Pancreas (tissue), 10 donors: ENCODE measurements at regions not wholly inside any gene's neighbourhood (a gene's known extent, or its start where the extent isn't known, plus 50 kb on each side); places are given as distances from the start of the nearest gene placed in this dataset.

ENCODE experiments used
- ATAC-seq, 4 donors: fragments of 200-7000 bp; cut with Tn5 transposase; one replicate each; pipeline versions ENCODE4 v1.8.0 to v1.9.1; 2020; ENCODE audit warnings: mild to moderate bottlenecking in 4 of 4, moderate library complexity in 4 of 4
- DNase-seq, 6 donors: peaks; one replicate each; pipeline ENCODE4 v3.0.0-alpha.2; 2020
- FAIRE-seq: peaks from 2 replicates; lab custom pipeline; 2012; peaks lifted over from hg19 to GRCh38; lab: Jason Lieb, UNC
- H3K27ac ChIP-seq, 4 donors: fragments of 200-600 bp; sonication (generic); 1 replicate in 3 of 4; 2 replicates in 1 of 4; pipeline versions ENCODE4 v1.5.0 to v1.8.0; 2020
- H3K27me3 ChIP-seq, 4 donors: fragments of 200-600 bp; one replicate each; pipeline ENCODE4 v1.8.0; 2021
- H3K36me3 ChIP-seq, 3 donors: fragments of 200-600 bp; sonication (generic) in 1 of 3; one replicate each; pipeline versions ENCODE4 v1.5.0 to v1.8.0; 2020 to 2021
- H3K4me1 ChIP-seq, 3 donors: fragments of 200-600 bp; one replicate each; pipeline ENCODE4 v1.8.0; 2021
- H3K4me3 ChIP-seq, 4 donors: fragments of 200-600 bp; sonication (generic) in 2 of 4; one replicate each; pipeline versions ENCODE4 v1.5.0 to v1.8.0; 2020 to 2021
- H3K9me3 ChIP-seq, 4 donors: fragments of 200-600 bp; one replicate each; pipeline ENCODE4 v1.8.0; 2021
- CTCF ChIP-seq, 4 donors: fragments of 200-600 bp; sonication (generic) in 3 of 4; IDR thresholded peaks; one replicate each; pipeline versions ENCODE4 v1.5.0 to v1.8.0; 2021; ENCODE audit warnings: antibody characterized with exemption in 4 of 4
- WGBS, 2 donors: extraction: QIAGEN DNeasy Blood & Tissue Kit; methylation state at CpG; one replicate each; pipeline ENCODE4 v1.1.7; 2013; 5-methylcytosine and 5-hydroxymethylcytosine counted together
- intact Hi-C, 3 donors: fragments of 100-400 bp; cut with DNase I; formaldehyde crosslinking; loops; one replicate each; pipeline versions ENCODE4 v1.11.1 to v1.14.2; 2022
- donor health status: healthy with polysubstance abuse.
- donor health status: DM: no; HTN: no; CAD: no; lungs with moderate emphysema.
- donor health status: DM: no; HTN: no; CAD: no.
- donor health status: control.
- donor health status: control.
- donor health status: Bipolar disorder and iron deficiency.
- donor health status: DM: yes; HTN: yes; CAD: no.
- donor health status: DM: no; HTN: no; CAD: no.
- donor health status: DM: no; HTN: no; CAD: no.
- donor health status: DM: yes; HTN: yes; CAD: no.

- Histone ChIP-seq H3K27me3 (peaks cover 0 to 7% (median 0%) of the 10 kb centered on the region in 4 donors), H3K9me3 (no peaks in the 10 kb centered on the region), H3K4me3 (no peak overlapping the region), H3K4me1 (peaks cover 0 to 12% (median 5%) of the 10 kb centered on the region in 3 donors), H3K36me3 (no peaks in the 10 kb centered on the region), H3K27ac (no peak overlapping the region)
- TF ChIP-seq CTCF (IDR thresholded peaks at IDR 0.05): no peak
- 58 to 68% methylated on average over 6 of the region's 6 CpGs for WGBS, 2 donors
- intact Hi-C loops: no loop called here
- FAIRE-seq: no peak
- no peak for DNase-seq
- no peak for ATAC-seq
Measured at GRCh38 chr1:5599541-5599940, 392.7 kb downstream of the NPHP4 start.

- H3K4me3 ChIP-seq: no peak overlapping the region
- intact Hi-C loops: no loop called here
- H3K27me3 ChIP-seq: peaks cover 0 to 7% (median 0%) of the 10 kb centered on the region in 4 donors
- no peaks in the 10 kb centered on the region for H3K36me3 ChIP-seq
- H3K9me3 ChIP-seq: no peaks in the 10 kb centered on the region
- ATAC-seq: no peak
- FAIRE-seq: no peak
- peaks cover 0 to 12% (median 5%) of the 10 kb centered on the region in 3 donors for H3K4me1 ChIP-seq
- H3K27ac ChIP-seq: no peak overlapping the region
- no peak for DNase-seq
- WGBS, 2 donors: 65 to 69% methylated on average over 10 of the region's 10 CpGs
- TF ChIP-seq CTCF (IDR thresholded peaks at IDR 0.05): no peak
Measured at GRCh38 chr1:5598824-5599395, 393.3 kb downstream of the NPHP4 start.

GRCh38 chr1:5597991-5598823 is 394.0 kb downstream of the NPHP4 start:
- Histone ChIP-seq H3K27me3 (peaks cover 0 to 5% (median 0%) of the 10 kb centered on the region in 4 donors), H3K36me3 (no peaks in the 10 kb centered on the region), H3K27ac (no peak overlapping the region), H3K4me3 (no peak overlapping the region), H3K9me3 (no peaks in the 10 kb centered on the region), H3K4me1 (peaks cover 0 to 12% (median 5%) of the 10 kb centered on the region in 3 donors)
- intact Hi-C loops: no loop called here
- DNase-seq (peak in 2 of 6 donors; percentile 14 to 16), ATAC-seq (peak; percentile 55 to 95 (median 81)), FAIRE-seq (no peak)
- 31 to 39% methylated on average over 10 of the region's 10 CpGs for WGBS, 2 donors
- no peak for TF ChIP-seq CTCF (IDR thresholded peaks at IDR 0.05)

- 79 to 80% methylated on average over 13 of the region's 13 CpGs for WGBS, 2 donors
- FAIRE-seq: no peak
- no peaks in the 10 kb centered on the region for H3K27me3 ChIP-seq
Measured at GRCh38 chr1:5597171-5597850, 394.9 kb downstream of the NPHP4 start.

More at GRCh38 chr1:5597171-5597850, 394.9 kb downstream of the NPHP4 start:
- H3K36me3 ChIP-seq: no peaks in the 10 kb centered on the region
- H3K4me1 ChIP-seq: peaks cover 0 to 12% (median 5%) of the 10 kb centered on the region in 3 donors
- H3K27ac ChIP-seq: no peak overlapping the region
- H3K4me3 ChIP-seq: no peak overlapping the region
- H3K9me3 ChIP-seq: no peaks in the 10 kb centered on the region
- no peak for ATAC-seq
- TF ChIP-seq CTCF (IDR thresholded peaks at IDR 0.05): no peak
- DNase-seq: no peak
- intact Hi-C loops: no loop called here
